HG03432 (cell line): ENCODE measurements at regions not wholly inside any gene's neighbourhood (a gene's known extent, or its start where the extent isn't known, plus 50 kb on each side); places are given as distances from the start of the nearest gene placed in this dataset.

Experiments used
- ATAC-seq: cut with Tn5 transposase; IDR thresholded peaks from one replicate; pipeline ENCODE4 v1.9.1; 2021; ENCODE audit warnings: mild to moderate bottlenecking, moderate library complexity; ENCODE audit not compliant: unreplicated experiment

GRCh38 chr14:47778631-47779030, 103.2 kb upstream of the MDGA2 start:
- ATAC-seq, result no peak

- ATAC-seq, result no peak
These were observed 97.2 kb upstream of the MDGA2 start for GRCh38 chr14:47772652-47773051.

GRCh38 chr14:47763188-47763854, 87.9 kb upstream of the MDGA2 start:
- peak; percentile 84 for ATAC-seq

- ATAC-seq, result no peak
These were observed 71.6 kb upstream of the MDGA2 start for GRCh38 chr14:47746986-47747385.

GRCh38 chr14:47744155-47744554, 68.8 kb upstream of the MDGA2 start:
- no peak for ATAC-seq

- ATAC-seq, result no peak
These were observed 64.1 kb upstream of the MDGA2 start for GRCh38 chr14:47739541-47739940.

GRCh38 chr14:47730296-47730695, 54.9 kb upstream of the MDGA2 start:
- no peak for ATAC-seq
